ENCODE measurements at regions not wholly inside any gene's neighbourhood (a gene's known extent, or its start where the extent isn't known, plus 50 kb on each side); places are given as distances from the start of the nearest gene placed in this dataset.

DNA sequence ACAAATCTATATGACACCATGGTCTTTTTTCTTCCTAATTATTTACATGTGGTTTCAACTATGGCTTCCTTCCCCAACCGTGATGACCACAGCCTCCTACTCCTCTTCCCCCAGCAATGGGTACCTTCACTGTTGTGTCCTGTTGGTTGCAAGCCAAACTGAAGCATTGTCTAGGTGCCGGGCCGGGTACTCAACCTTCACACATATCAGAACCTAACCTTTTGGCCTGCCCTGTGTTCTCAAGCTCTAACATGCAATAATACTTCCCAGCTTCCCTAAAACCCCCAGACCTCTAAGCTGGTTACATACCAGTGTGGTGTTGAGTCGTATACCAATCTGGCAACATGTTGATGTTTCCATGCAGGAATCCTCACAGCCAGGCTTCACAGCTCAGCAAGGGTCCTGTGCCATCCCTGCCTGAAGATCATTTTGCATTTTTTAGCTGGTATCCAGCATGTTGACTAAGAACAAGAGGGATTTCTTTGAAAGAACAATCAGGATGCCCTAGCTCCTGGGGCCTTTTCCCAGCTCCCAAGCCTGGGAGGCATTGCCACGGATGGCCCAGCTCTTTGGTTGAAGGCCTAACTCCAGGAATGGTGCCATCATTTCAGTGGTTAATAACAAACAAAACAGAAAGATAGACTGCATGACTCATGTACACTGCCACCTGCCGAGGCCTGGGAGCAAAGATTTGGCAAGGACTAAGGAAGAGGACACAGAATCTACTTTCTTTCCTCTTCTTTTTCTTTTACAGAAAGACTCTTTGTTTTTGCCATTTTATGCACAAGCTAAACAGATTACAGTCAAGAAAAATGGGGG, 373.7 kb upstream of the SALL1 start:
- TF ChIP-seq, protein P1, sequence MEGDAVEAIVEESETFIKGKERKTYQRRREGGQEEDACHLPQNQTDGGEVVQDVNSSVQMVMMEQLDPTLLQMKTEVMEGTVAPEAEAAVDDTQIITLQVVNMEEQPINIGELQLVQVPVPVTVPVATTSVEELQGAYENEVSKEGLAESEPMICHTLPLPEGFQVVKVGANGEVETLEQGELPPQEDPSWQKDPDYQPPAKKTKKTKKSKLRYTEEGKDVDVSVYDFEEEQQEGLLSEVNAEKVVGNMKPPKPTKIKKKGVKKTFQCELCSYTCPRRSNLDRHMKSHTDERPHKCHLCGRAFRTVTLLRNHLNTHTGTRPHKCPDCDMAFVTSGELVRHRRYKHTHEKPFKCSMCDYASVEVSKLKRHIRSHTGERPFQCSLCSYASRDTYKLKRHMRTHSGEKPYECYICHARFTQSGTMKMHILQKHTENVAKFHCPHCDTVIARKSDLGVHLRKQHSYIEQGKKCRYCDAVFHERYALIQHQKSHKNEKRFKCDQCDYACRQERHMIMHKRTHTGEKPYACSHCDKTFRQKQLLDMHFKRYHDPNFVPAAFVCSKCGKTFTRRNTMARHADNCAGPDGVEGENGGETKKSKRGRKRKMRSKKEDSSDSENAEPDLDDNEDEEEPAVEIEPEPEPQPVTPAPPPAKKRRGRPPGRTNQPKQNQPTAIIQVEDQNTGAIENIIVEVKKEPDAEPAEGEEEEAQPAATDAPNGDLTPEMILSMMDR (conservative IDR thresholded peaks at IDR 0.05; ENCODE audit: low read length) = no peak
- TF ChIP-seq EZH2phosphoT487 (IDR thresholded peaks at IDR 0.05; ENCODE audit: borderline replicate concordance, low read depth, low read length) = no peak
- H3K79me2 ChIP-seq (ENCODE audit: insufficient read depth, low read depth, low read length) = no peaks in the 10 kb centered on the region
- CTCF ChIA-PET (ENCODE audit: unreplicated experiment) = no interaction called here
- intact Hi-C loops (cut with micrococcal nuclease; ENCODE audit: unreplicated experiment) = no loop called here
- no peaks in the 10 kb centered on the region for H3K36me3 ChIP-seq (ENCODE audit: insufficient read depth, low read length)
- no peak for DNase-seq (ENCODE audit: low spot score)
- no peaks in the 10 kb centered on the region for H3K9me3 ChIP-seq (ENCODE audit: low read length)
- no TSS peak for BruUV-seq (replicated peaks)
- H2AFZ ChIP-seq (ENCODE audit: low read length) = no peak overlapping the region
- no peaks in the 10 kb centered on the region for H3K9me2 ChIP-seq (ENCODE audit: insufficient read depth, low read length)
- no peaks in the 10 kb centered on the region for H4K20me1 ChIP-seq (ENCODE audit: insufficient read depth, low read length)
- H3K4me3 ChIP-seq (ENCODE audit: low read depth, low read length, poor library complexity, severe bottlenecking) = no peak overlapping the region
- H3K27ac ChIP-seq (ENCODE audit: low read depth, low read length, poor library complexity, severe bottlenecking) = no peak overlapping the region
- POLR2A ChIA-PET = no interaction called here
- H3K4me2 ChIP-seq (ENCODE audit: low read length) = no peak overlapping the region
- no peaks in the 10 kb centered on the region for H3K4me1 ChIP-seq (ENCODE audit: insufficient read depth, low read length, poor library complexity, severe bottlenecking)

DNA sequence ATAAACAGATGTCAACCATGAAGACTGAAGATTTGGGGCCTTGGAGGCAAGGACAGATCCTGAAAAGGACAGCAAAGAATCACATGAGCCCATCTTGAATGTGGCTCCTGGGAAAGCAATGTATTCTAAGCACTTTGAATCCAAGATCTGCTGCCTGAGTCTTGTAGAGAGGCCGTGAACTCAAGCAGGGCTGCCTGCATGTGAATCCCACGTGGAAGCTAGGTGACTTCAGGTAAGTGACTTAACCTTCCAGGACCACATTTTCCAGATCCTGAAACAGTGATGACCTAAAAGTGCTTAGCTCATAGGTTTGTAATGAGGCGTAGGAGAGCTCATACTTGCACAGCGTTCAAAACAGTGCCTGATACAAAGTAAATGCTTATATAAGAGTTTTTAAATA, 373.0 kb upstream of the SALL1 start:
- intact Hi-C loops (cut with micrococcal nuclease; ENCODE audit: unreplicated experiment) = no loop called here
- H3K9me3 ChIP-seq (ENCODE audit: low read length) = no peaks in the 10 kb centered on the region
- H3K79me2 ChIP-seq (ENCODE audit: insufficient read depth, low read depth, low read length) = no peaks in the 10 kb centered on the region
- no TSS peak for BruUV-seq (replicated peaks)
- POLR2A ChIA-PET = no interaction called here
- DNase-seq (ENCODE audit: low spot score) = no peak
- no peak for TF ChIP-seq EZH2phosphoT487 (IDR thresholded peaks at IDR 0.05; ENCODE audit: borderline replicate concordance, low read depth, low read length)
- TF ChIP-seq, protein P1 (conservative IDR thresholded peaks at IDR 0.05; ENCODE audit: low read length) = no peak
- no peak overlapping the region for H3K4me2 ChIP-seq (ENCODE audit: low read length)
- no peaks in the 10 kb centered on the region for H3K9me2 ChIP-seq (ENCODE audit: insufficient read depth, low read length)
- H3K4me1 ChIP-seq (ENCODE audit: insufficient read depth, low read length, poor library complexity, severe bottlenecking) = no peaks in the 10 kb centered on the region
- CTCF ChIA-PET (ENCODE audit: unreplicated experiment) = no interaction called here
- H3K36me3 ChIP-seq (ENCODE audit: insufficient read depth, low read length) = no peaks in the 10 kb centered on the region
- no peaks in the 10 kb centered on the region for H4K20me1 ChIP-seq (ENCODE audit: insufficient read depth, low read length)
- H3K27ac ChIP-seq (ENCODE audit: low read depth, low read length, poor library complexity, severe bottlenecking) = no peak overlapping the region
- H3K4me3 ChIP-seq (ENCODE audit: low read depth, low read length, poor library complexity, severe bottlenecking) = no peak overlapping the region
- no peak overlapping the region for H2AFZ ChIP-seq (ENCODE audit: low read length)

DNA sequence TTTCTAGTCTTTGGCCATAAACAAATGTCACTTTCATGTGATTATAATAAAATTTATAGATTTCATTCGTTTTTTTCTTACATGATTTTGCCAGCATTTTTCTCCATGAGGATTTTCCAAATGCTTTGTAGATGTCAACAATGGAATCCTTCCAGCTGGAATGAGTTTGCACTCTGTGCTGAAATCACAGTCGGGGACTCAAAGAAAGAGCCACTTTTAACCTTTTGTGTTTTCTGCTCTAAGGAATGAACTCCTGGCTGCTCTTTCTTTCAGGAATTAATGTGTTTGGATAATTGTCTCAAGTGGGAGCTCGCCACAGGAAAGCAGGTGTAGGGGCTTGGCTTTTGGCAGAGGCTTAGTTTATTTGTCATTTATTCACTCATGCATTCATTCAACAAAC, 372.3 kb upstream of the SALL1 start:
- H3K9me2 ChIP-seq (ENCODE audit: insufficient read depth, low read length) = no peaks in the 10 kb centered on the region
- CTCF ChIA-PET (ENCODE audit: unreplicated experiment) = no interaction called here
- no peak overlapping the region for H2AFZ ChIP-seq (ENCODE audit: low read length)
- H3K4me1 ChIP-seq (ENCODE audit: insufficient read depth, low read length, poor library complexity, severe bottlenecking) = no peaks in the 10 kb centered on the region
- H3K27ac ChIP-seq (ENCODE audit: low read depth, low read length, poor library complexity, severe bottlenecking) = no peak overlapping the region
- H3K4me2 ChIP-seq (ENCODE audit: low read length) = no peak overlapping the region
- no TSS peak for BruUV-seq (replicated peaks)
- no peak for DNase-seq (ENCODE audit: low spot score)
- H4K20me1 ChIP-seq (ENCODE audit: insufficient read depth, low read length) = no peaks in the 10 kb centered on the region
- H3K79me2 ChIP-seq (ENCODE audit: insufficient read depth, low read depth, low read length) = no peaks in the 10 kb centered on the region
- H3K9me3 ChIP-seq (ENCODE audit: low read length) = no peaks in the 10 kb centered on the region
- POLR2A ChIA-PET = no interaction called here
- no peak overlapping the region for H3K4me3 ChIP-seq (ENCODE audit: low read depth, low read length, poor library complexity, severe bottlenecking)
- intact Hi-C loops (cut with micrococcal nuclease; ENCODE audit: unreplicated experiment) = no loop called here
- TF ChIP-seq, protein P1 (conservative IDR thresholded peaks at IDR 0.05; ENCODE audit: low read length) = no peak
- no peak for TF ChIP-seq EZH2phosphoT487 (IDR thresholded peaks at IDR 0.05; ENCODE audit: borderline replicate concordance, low read depth, low read length)
- H3K36me3 ChIP-seq (ENCODE audit: insufficient read depth, low read length) = no peaks in the 10 kb centered on the region

Measured in OCI-LY7 (cell line).